GM12878 (cell line): ENCODE measurements at regions not wholly inside any gene's neighbourhood (a gene's known extent, or its start where the extent isn't known, plus 50 kb on each side); places are given as distances from the start of the nearest gene placed in this dataset.

Experiments
- BCL11A ChIP-seq: IDR thresholded peaks from 2 replicates; pipeline ENCODE4 v1.6.1; 2011; ENCODE audit warnings: low read depth, low read length
- CEBPB ChIP-seq, 2 experiments: fragments of 150-350 bp in 1 of 2; IDR thresholded peaks; 2 replicates each; pipeline ENCODE4 v1.6.1; 2012 to 2014; ENCODE audit warnings: low read depth in 2 of 2, low read length in 2 of 2, borderline replicate concordance in 1 of 2, inconsistent platforms in 1 of 2
- EP300 ChIP-seq, 2 experiments: fragments of 150-350 bp in 1 of 2; IDR thresholded peaks; 2 replicates each; pipeline ENCODE4 v1.6.1; 2011 to 2012; ENCODE audit warnings: low read depth in 2 of 2, low read length in 2 of 2, borderline replicate concordance in 1 of 2, improper control_type of control experiment in 1 of 2, inconsistent platforms in 1 of 2; ENCODE audit not compliant: control insufficient read depth in 1 of 2
- EZH2 ChIP-seq: IDR thresholded peaks from 2 replicates; pipeline ENCODE4 v1.6.1; 2012; ENCODE audit warnings: low read depth, mild to moderate bottlenecking, control low read depth, inconsistent platforms, low read length, borderline replicate concordance; ENCODE audit not compliant: control insufficient read depth
- HDAC2 ChIP-seq: fragments of 200-600 bp; sonication (generic); IDR thresholded peaks from 2 replicates; pipeline ENCODE4 v1.6.1; 2017
- HDGF ChIP-seq: fragments of 450-650 bp; IDR thresholded peaks from 2 replicates; pipeline ENCODE4 v1.6.1; 2016; ENCODE audit warnings: antibody characterized with exemption
- POLR2A ChIP-seq: IDR thresholded peaks from 2 replicates; pipeline ENCODE4 v1.6.1; 2011; ENCODE audit warnings: low read depth, mild to moderate bottlenecking, low read length
- SIX5 ChIP-seq: IDR thresholded peaks from 2 replicates; pipeline ENCODE4 v1.6.1; 2011; ENCODE audit warnings: mild to moderate bottlenecking, low read depth, low read length, moderate library complexity; ENCODE audit not compliant: severe bottlenecking
- SMC3 ChIP-seq: IDR thresholded peaks from 2 replicates; pipeline ENCODE4 v1.6.1; 2011; ENCODE audit warnings: low read length, improper control_type of control experiment, borderline replicate concordance
- TF ChIP-seq, protein P1 (sequence below): fragments of 450-650 bp; IDR thresholded peaks from 2 replicates; pipeline ENCODE4 v1.6.1; 2017; ENCODE audit warnings: mild to moderate bottlenecking, moderate library complexity
- TF ChIP-seq, protein P2 (sequence below), 3 experiments: IDR thresholded peaks in 2 of 3; conservative IDR thresholded peaks in 1 of 3; 2 replicates each; pipeline ENCODE4 v1.5.1; 2011; ENCODE audit warnings: low read depth in 3 of 3, low read length in 3 of 3, mild to moderate bottlenecking in 3 of 3, control low read depth in 2 of 3, moderate library complexity in 2 of 3, inconsistent platforms in 1 of 3, mixed read lengths in 1 of 3; ENCODE audit not compliant: control insufficient read depth in 2 of 3, insufficient read depth in 1 of 3; ENCODE audit errors: extremely low read depth in 1 of 3

DNA sequence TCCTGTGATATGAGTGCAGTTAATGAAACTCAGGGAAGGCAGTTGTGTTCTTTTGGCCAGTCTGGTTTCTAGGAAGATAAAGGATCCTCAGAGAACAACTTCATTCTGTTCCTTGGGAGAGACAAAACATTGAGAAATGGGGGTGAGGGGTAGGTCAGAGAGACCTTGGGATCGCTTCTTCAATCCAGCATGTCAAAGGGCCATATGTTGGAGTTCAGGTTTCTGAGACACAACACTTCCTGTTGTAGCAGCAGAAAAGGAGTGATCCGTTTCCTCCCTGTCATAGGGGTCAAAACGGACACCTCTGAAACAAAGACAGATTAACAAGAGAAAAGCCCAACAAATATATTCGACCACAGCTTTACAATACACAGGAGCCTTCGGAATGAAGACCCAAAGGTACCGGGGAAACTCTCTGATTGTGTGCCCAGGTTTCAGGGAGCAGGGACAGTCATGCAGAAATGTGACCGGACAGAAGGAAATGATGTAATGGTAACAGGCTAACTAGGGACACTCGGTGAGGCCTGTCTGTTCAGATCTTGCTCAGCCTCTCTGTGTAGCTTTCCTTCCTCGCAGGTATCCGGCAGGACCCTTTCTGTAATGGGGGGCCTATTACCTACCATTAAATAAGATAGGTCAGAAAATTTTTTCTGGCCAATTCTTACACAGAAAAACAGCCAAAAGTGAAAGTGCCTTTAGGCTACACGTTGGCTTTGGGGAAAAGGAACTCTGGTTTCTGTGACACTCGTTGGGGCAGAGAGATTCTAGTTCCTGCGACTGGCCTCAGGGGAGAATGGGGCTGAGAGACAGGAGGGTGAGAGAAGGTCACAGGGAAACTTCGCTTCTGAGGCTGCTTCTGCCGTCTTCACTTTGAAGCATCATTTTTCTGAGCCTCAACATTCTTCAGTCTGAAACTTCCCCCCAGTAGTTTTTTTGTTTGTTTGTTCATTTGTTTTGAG is 103.3 kb upstream of the TLR3 start:
- TF ChIP-seq, protein P1, sequence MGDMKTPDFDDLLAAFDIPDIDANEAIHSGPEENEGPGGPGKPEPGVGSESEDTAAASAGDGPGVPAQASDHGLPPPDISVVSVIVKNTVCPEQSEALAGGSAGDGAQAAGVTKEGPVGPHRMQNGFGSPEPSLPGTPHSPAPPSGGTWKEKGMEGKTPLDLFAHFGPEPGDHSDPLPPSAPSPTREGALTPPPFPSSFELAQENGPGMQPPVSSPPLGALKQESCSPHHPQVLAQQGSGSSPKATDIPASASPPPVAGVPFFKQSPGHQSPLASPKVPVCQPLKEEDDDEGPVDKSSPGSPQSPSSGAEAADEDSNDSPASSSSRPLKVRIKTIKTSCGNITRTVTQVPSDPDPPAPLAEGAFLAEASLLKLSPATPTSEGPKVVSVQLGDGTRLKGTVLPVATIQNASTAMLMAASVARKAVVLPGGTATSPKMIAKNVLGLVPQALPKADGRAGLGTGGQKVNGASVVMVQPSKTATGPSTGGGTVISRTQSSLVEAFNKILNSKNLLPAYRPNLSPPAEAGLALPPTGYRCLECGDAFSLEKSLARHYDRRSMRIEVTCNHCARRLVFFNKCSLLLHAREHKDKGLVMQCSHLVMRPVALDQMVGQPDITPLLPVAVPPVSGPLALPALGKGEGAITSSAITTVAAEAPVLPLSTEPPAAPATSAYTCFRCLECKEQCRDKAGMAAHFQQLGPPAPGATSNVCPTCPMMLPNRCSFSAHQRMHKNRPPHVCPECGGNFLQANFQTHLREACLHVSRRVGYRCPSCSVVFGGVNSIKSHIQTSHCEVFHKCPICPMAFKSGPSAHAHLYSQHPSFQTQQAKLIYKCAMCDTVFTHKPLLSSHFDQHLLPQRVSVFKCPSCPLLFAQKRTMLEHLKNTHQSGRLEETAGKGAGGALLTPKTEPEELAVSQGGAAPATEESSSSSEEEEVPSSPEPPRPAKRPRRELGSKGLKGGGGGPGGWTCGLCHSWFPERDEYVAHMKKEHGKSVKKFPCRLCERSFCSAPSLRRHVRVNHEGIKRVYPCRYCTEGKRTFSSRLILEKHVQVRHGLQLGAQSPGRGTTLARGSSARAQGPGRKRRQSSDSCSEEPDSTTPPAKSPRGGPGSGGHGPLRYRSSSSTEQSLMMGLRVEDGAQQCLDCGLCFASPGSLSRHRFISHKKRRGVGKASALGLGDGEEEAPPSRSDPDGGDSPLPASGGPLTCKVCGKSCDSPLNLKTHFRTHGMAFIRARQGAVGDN: no peak
- TF ChIP-seq CEBPB (IDR thresholded peaks at IDR 0.05; ENCODE audit: borderline replicate concordance in 1 of 2, low read depth in 2 of 2, low read length in 2 of 2) (no peak), POLR2A (no peak), EZH2 (no peak), BCL11A (no peak), HDAC2 (no peak), EP300 (IDR thresholded peaks at IDR 0.05; ENCODE audit: borderline replicate concordance in 1 of 2, control insufficient read depth in 1 of 2, low read depth in 2 of 2, low read length in 2 of 2) (no peak), SMC3 (no peak), SIX5 (no peak), HDGF (no peak)
- TF ChIP-seq, protein P2, sequence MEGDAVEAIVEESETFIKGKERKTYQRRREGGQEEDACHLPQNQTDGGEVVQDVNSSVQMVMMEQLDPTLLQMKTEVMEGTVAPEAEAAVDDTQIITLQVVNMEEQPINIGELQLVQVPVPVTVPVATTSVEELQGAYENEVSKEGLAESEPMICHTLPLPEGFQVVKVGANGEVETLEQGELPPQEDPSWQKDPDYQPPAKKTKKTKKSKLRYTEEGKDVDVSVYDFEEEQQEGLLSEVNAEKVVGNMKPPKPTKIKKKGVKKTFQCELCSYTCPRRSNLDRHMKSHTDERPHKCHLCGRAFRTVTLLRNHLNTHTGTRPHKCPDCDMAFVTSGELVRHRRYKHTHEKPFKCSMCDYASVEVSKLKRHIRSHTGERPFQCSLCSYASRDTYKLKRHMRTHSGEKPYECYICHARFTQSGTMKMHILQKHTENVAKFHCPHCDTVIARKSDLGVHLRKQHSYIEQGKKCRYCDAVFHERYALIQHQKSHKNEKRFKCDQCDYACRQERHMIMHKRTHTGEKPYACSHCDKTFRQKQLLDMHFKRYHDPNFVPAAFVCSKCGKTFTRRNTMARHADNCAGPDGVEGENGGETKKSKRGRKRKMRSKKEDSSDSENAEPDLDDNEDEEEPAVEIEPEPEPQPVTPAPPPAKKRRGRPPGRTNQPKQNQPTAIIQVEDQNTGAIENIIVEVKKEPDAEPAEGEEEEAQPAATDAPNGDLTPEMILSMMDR (IDR thresholded peaks at IDR 0.05 in 2 of 3, conservative IDR thresholded peaks at IDR 0.05 in 1 of 3; ENCODE audit: control insufficient read depth in 2 of 3, extremely low read depth in 1 of 3, insufficient read depth in 1 of 3, low read depth in 3 of 3, low read length in 3 of 3): no peak
